Endodermal cell (in vitro differentiated cells): ENCODE measurements at regions not wholly inside any gene's neighbourhood (a gene's known extent, or its start where the extent isn't known, plus 50 kb on each side); places are given as distances from the start of the nearest gene placed in this dataset.

Experiments
- DNase-seq: peaks from one replicate; pipeline ENCODE4 v3.0.0-alpha.2; 2017
- H3K27ac ChIP-seq: 2 replicates; pipeline ENCODE4 v1.5.1; 2013; ENCODE audit warnings: mild to moderate bottlenecking, low read depth, low read length, moderate library complexity
- H3K27me3 ChIP-seq: 2 replicates; pipeline ENCODE4 v1.6.1; 2013; ENCODE audit warnings: mild to moderate bottlenecking, low read length, moderate library complexity; ENCODE audit not compliant: insufficient read depth, control insufficient read depth, poor library complexity, severe bottlenecking
- H3K36me3 ChIP-seq: 2 replicates; pipeline ENCODE4 v1.7.0; 2013; ENCODE audit warnings: mild to moderate bottlenecking, low read length, moderate library complexity; ENCODE audit not compliant: control insufficient read depth, insufficient read depth
- H3K4me1 ChIP-seq: one replicate; pipeline ENCODE4 v1.7.0; 2013; ENCODE audit warnings: low read length; ENCODE audit not compliant: control insufficient read depth, insufficient read depth
- H3K4me3 ChIP-seq: 2 replicates; pipeline ENCODE4 v1.5.1; 2013; ENCODE audit warnings: mild to moderate bottlenecking, low read length, moderate library complexity
- H3K9ac ChIP-seq: 2 replicates; pipeline ENCODE4 v1.6.1; 2013; ENCODE audit warnings: mild to moderate bottlenecking, low read length, moderate library complexity; ENCODE audit not compliant: poor library complexity, severe bottlenecking; ENCODE audit errors: extremely low read depth
- H3K9me3 ChIP-seq: 2 replicates; pipeline ENCODE4 v1.6.1; 2013; ENCODE audit warnings: mild to moderate bottlenecking, low read length, moderate library complexity; ENCODE audit not compliant: control insufficient read depth
- H3K27ac Mint-ChIP-seq: 2 replicates; pipeline ENCODE4 v1.8.0; 2020; ENCODE audit warnings: mixed read lengths
- H3K27me3 Mint-ChIP-seq: 2 replicates; pipeline ENCODE4 v1.8.0; 2021; ENCODE audit warnings: mild to moderate bottlenecking, mixed read lengths; ENCODE audit not compliant: insufficient read depth
- H3K36me3 Mint-ChIP-seq: 2 replicates; pipeline ENCODE4 v1.8.0; 2020; ENCODE audit warnings: low read depth, mixed read lengths
- H3K4me1 Mint-ChIP-seq: 2 replicates; pipeline ENCODE4 v1.8.0; 2020; ENCODE audit warnings: mixed read lengths
- H3K4me3 Mint-ChIP-seq: 2 replicates; pipeline ENCODE4 v1.8.0; 2020; ENCODE audit warnings: mild to moderate bottlenecking, moderate library complexity, mixed read lengths
- H3K9me3 Mint-ChIP-seq: 2 replicates; pipeline ENCODE4 v1.8.0; 2020; ENCODE audit warnings: mild to moderate bottlenecking, mixed read lengths
- WGBS, 2 experiments: methylation state at CpG; one replicate each; pipeline versions ENCODE4 v1.1.5 to v1.1.7; 2013; ENCODE audit warnings: missing lambda C conversion rate in 2 of 2, mixed read lengths in 1 of 2; ENCODE audit not compliant: insufficient coverage in 1 of 2, insufficient read length in 1 of 2; 5-methylcytosine and 5-hydroxymethylcytosine counted together
- TF ChIP-seq, protein P1 (sequence below): fragments of 200-600 bp; sonication (generic); conservative IDR thresholded peaks from 2 replicates; pipeline ENCODE4 v1.5.0; 2021; ENCODE audit warnings: antibody characterized with exemption, mild to moderate bottlenecking

DNA sequence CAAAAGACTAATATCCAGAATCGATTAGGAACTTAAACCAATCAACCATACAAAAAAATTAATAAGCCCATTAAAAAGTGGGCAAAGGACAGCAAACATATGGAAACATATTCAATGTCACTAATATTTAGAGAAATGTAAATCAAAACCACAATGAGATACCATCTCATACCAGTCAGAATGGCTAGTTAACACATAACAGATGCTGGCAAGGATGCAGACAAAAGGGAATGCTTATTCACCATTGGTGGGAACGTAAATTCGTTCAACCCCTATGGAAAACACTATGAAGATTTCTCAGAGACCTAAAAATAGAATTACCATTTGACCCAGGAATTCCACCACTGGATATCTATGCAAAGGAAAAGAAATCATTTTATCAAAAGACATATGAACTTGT lies 468.2 kb upstream of the ST6GAL2 start:
- Histone ChIP-seq H3K4me3 (no peak overlapping the region), H3K4me1 (peaks cover 2% of the 10 kb centered on the region), H3K27me3 (no peaks in the 10 kb centered on the region), H3K9me3 (peaks cover 7% of the 10 kb centered on the region), H3K9ac (no peak overlapping the region), H3K36me3 (no peaks in the 10 kb centered on the region), H3K27ac (no peak overlapping the region)
- Mint-ChIP-seq H3K27me3 (no peaks in the 10 kb centered on the region), H3K4me3 (no peak overlapping the region), H3K27ac (no peak overlapping the region), H3K9me3 (peaks cover 3% of the 10 kb centered on the region), H3K4me1 (no peaks in the 10 kb centered on the region), H3K36me3 (no peaks in the 10 kb centered on the region)
- TF ChIP-seq, protein P1, sequence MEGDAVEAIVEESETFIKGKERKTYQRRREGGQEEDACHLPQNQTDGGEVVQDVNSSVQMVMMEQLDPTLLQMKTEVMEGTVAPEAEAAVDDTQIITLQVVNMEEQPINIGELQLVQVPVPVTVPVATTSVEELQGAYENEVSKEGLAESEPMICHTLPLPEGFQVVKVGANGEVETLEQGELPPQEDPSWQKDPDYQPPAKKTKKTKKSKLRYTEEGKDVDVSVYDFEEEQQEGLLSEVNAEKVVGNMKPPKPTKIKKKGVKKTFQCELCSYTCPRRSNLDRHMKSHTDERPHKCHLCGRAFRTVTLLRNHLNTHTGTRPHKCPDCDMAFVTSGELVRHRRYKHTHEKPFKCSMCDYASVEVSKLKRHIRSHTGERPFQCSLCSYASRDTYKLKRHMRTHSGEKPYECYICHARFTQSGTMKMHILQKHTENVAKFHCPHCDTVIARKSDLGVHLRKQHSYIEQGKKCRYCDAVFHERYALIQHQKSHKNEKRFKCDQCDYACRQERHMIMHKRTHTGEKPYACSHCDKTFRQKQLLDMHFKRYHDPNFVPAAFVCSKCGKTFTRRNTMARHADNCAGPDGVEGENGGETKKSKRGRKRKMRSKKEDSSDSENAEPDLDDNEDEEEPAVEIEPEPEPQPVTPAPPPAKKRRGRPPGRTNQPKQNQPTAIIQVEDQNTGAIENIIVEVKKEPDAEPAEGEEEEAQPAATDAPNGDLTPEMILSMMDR = no peak
- no peak for DNase-seq
- 84 to 100% methylated on average over 1 to 3 of the region's 3 CpGs for WGBS, 2 experiments

DNA sequence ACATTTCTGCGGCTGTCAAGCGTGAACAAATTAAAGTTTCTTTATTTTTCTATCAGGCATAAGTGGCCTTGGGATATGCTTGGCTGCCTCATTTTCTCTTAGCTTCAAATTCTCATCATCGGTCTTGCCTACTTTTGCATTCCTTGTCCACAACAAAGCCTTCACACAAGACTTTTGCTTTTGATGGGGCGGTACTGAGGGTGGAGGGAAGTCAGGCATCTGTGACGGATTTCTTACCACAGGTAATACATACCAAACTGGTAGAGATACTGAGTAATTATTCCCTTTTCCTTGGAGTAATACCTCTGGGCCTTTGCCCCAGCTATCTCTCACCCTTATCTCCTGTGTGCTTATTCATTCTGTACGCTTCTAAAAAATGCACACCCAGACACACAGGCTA lies 468.3 kb upstream of the RGPD4 start:
- Histone ChIP-seq H3K9me3 (no peaks in the 10 kb centered on the region), H3K27me3 (no peaks in the 10 kb centered on the region), H3K36me3 (no peaks in the 10 kb centered on the region), H3K4me1 (peaks cover 6% of the 10 kb centered on the region), H3K27ac (no peak overlapping the region), H3K9ac (no peak overlapping the region), H3K4me3 (no peak overlapping the region)
- no peak for DNase-seq
- Mint-ChIP-seq H3K4me1 (peaks cover 2% of the 10 kb centered on the region), H3K27ac (no peak overlapping the region), H3K36me3 (no peaks in the 10 kb centered on the region), H3K9me3 (no peaks in the 10 kb centered on the region), H3K4me3 (no peak overlapping the region), H3K27me3 (no peaks in the 10 kb centered on the region)
- TF ChIP-seq, protein P1 = no peak
- WGBS, 2 experiments = 96 to 100% methylated on average over 2 to 6 of the region's 6 CpGs

DNA sequence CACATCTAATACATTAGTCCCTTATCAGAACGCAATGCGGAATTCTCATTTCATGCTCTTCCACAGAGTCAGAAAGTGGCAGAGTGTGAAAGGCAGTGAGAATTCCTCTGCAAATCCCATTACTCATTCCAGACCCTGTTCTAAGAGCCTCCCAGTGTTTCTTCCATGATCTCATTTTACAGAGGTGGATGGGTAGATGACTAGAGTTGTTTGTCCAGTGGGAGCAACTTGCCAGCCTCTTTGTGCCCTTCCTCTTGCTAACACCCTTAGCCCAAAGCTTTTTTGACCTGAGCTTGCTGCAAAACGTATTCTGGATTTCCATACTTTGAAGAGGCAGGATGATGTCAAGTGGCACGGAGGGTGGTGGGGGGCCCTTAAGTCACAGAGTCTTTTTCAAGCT lies 467.7 kb upstream of the RGPD4 start:
- TF ChIP-seq, protein P1 = no peak
- 90 to 96% methylated on average over 2 to 4 of the region's 4 CpGs for WGBS, 2 experiments
- Histone ChIP-seq H3K9me3 (no peaks in the 10 kb centered on the region), H3K9ac (no peak overlapping the region), H3K4me3 (no peak overlapping the region), H3K27ac (no peak overlapping the region), H3K27me3 (no peaks in the 10 kb centered on the region), H3K4me1 (peaks cover 6% of the 10 kb centered on the region), H3K36me3 (no peaks in the 10 kb centered on the region)
- Mint-ChIP-seq H3K27ac (no peak overlapping the region), H3K27me3 (no peaks in the 10 kb centered on the region), H3K9me3 (no peaks in the 10 kb centered on the region), H3K4me1 (peaks cover 2% of the 10 kb centered on the region), H3K36me3 (no peaks in the 10 kb centered on the region), H3K4me3 (no peak overlapping the region)
- no peak for DNase-seq
